Right lobe of liver (tissue), 4 donors: ENCODE measurements at regions not wholly inside any gene's neighbourhood (a gene's known extent, or its start where the extent isn't known, plus 50 kb on each side); places are given as distances from the start of the nearest gene placed in this dataset.

Experiments
- POLR2A ChIP-seq: fragments of 450-650 bp; IDR thresholded peaks from one replicate; pipeline ENCODE4 v1.6.1; 2017; ENCODE audit warnings: antibody characterized with exemption, mild to moderate bottlenecking
- TF ChIP-seq, protein P1 (sequence below), 4 donors: fragments of 200-600 bp in 3 of 4; fragments of 450-650 bp in 1 of 4; IDR thresholded peaks; one replicate each; pipeline versions ENCODE4 v1.5.1 to v1.8.0; 2016 to 2022; ENCODE audit warnings: antibody characterized with exemption in 4 of 4, mild to moderate bottlenecking in 2 of 4
- donor health status: DM: no; HTN: no; CAD: no.
- donor health status: DM: no; HTN: no; CAD: no.
- donor health status: DM: no; HTN: yes; CAD: no.

DNA sequence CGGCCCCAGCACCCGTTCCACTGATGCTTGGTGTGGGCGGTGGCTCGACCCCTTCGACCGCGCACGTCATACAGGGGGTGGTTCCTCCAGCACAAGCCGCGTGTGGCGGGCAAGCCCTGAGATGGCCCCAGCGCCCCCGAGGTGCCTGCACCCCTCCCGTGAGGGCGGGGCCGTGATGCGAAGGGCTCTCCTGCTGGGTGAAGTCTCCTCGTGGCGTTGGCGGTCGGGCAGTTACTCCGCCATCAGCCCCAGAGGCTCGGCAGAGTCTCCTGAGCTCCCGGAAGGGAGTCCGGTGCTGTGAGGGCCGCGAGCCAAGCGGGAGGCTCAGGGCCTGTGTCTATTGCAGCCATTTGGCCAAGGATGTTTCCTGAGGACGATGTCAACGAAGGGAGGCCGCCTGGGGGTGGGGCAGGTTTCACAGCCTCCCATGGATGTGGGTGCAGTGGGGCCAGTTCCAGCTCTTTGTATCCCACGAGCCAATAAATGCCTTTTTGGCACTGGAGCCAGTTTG is 78.1 kb upstream of the GALNT9 start:
- TF ChIP-seq, protein P1, sequence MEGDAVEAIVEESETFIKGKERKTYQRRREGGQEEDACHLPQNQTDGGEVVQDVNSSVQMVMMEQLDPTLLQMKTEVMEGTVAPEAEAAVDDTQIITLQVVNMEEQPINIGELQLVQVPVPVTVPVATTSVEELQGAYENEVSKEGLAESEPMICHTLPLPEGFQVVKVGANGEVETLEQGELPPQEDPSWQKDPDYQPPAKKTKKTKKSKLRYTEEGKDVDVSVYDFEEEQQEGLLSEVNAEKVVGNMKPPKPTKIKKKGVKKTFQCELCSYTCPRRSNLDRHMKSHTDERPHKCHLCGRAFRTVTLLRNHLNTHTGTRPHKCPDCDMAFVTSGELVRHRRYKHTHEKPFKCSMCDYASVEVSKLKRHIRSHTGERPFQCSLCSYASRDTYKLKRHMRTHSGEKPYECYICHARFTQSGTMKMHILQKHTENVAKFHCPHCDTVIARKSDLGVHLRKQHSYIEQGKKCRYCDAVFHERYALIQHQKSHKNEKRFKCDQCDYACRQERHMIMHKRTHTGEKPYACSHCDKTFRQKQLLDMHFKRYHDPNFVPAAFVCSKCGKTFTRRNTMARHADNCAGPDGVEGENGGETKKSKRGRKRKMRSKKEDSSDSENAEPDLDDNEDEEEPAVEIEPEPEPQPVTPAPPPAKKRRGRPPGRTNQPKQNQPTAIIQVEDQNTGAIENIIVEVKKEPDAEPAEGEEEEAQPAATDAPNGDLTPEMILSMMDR (IDR thresholded peaks at IDR 0.05): no peak
- no peak for TF ChIP-seq POLR2A
